Natural killer cell (primary cell): ENCODE measurements at regions not wholly inside any gene's neighbourhood (a gene's known extent, or its start where the extent isn't known, plus 50 kb on each side); places are given as distances from the start of the nearest gene placed in this dataset.

ENCODE experiments used
- ATAC-seq, 3 donors: fragments of 150-1000 bp in 2 of 3; fragments of 200-7000 bp in 1 of 3; cut with Tn5 transposase; 1 replicate in 1 of 3; 2 replicates in 2 of 3; pipeline ENCODE4 v1.10.0; 2021; ENCODE audit warnings: mild to moderate bottlenecking in 2 of 3, moderate library complexity in 2 of 3
- DNase-seq, 2 donors: peaks; one replicate each; pipeline versions ENCODE4 v3.0.0 to v3.0.0-alpha.2; 2013 to 2021; ENCODE audit warnings: mixed read lengths in 1 of 2
- H3K27ac ChIP-seq: one replicate; pipeline ENCODE4 v1.5.1; 2013; ENCODE audit warnings: mild to moderate bottlenecking, low read length
- H3K27me3 ChIP-seq: one replicate; pipeline ENCODE4 v1.6.1; 2013; ENCODE audit warnings: low read length; ENCODE audit not compliant: control insufficient read depth, insufficient read depth
- H3K36me3 ChIP-seq: one replicate; pipeline ENCODE4 v1.6.1; 2013; ENCODE audit warnings: low read length; ENCODE audit not compliant: control insufficient read depth, insufficient read depth
- H3K4me1 ChIP-seq: one replicate; pipeline ENCODE4 v1.6.1; 2013; ENCODE audit warnings: low read length; ENCODE audit not compliant: control insufficient read depth, insufficient read depth
- H3K4me3 ChIP-seq: one replicate; pipeline ENCODE4 v1.5.1; 2013; ENCODE audit warnings: low read length
- H3K9me3 ChIP-seq: one replicate; pipeline ENCODE4 v1.6.1; 2013; ENCODE audit warnings: low read length; ENCODE audit not compliant: control insufficient read depth, insufficient read depth
- H3K27ac Mint-ChIP-seq, 2 donors: one replicate each; pipeline ENCODE4 v1.8.0; 2022; ENCODE audit warnings: mild to moderate bottlenecking in 2 of 2, mixed read lengths in 2 of 2, moderate library complexity in 1 of 2
- H3K27me3 Mint-ChIP-seq, 2 donors: one replicate each; pipeline ENCODE4 v1.8.0; 2022; ENCODE audit warnings: low read depth in 2 of 2, mixed read lengths in 2 of 2
- H3K36me3 Mint-ChIP-seq: one replicate; pipeline ENCODE4 v1.8.0; 2022; ENCODE audit warnings: mixed read lengths
- H3K4me1 Mint-ChIP-seq, 2 donors: one replicate each; pipeline ENCODE4 v1.8.0; 2022; ENCODE audit warnings: mixed read lengths in 2 of 2
- H3K4me3 Mint-ChIP-seq: one replicate; pipeline ENCODE4 v1.8.0; 2022; ENCODE audit warnings: mild to moderate bottlenecking, moderate library complexity, mixed read lengths
- H3K9me3 Mint-ChIP-seq, 2 donors: one replicate each; pipeline ENCODE4 v1.8.0; 2022; ENCODE audit warnings: mixed read lengths in 2 of 2
- WGBS: methylation state at CpG from one replicate; pipeline ENCODE4 v1.1.7; 2013; ENCODE audit warnings: missing lambda C conversion rate; ENCODE audit not compliant: insufficient coverage; 5-methylcytosine and 5-hydroxymethylcytosine counted together
- intact Hi-C: fragments of 100-400 bp; cut with micrococcal nuclease; formaldehyde crosslinking; loops from one replicate; pipeline ENCODE4 v1.14.2; 2022
- TF ChIP-seq, protein P1 (sequence below): fragments of 200-600 bp; IDR thresholded peaks from one replicate; pipeline ENCODE4 v1.8.0; 2022; ENCODE audit warnings: antibody characterized with exemption

GRCh38 chr6:91678679-91679446 is 1092.0 kb upstream of the MAP3K7 start:
- no peak overlapping the region for H3K27ac Mint-ChIP-seq
- no peak for DNase-seq
- H3K4me3 ChIP-seq: no peak overlapping the region
- no peaks in the 10 kb centered on the region for H3K4me1 ChIP-seq
- no peaks in the 10 kb centered on the region for H3K36me3 Mint-ChIP-seq
- H3K27ac ChIP-seq: no peak overlapping the region
- H3K36me3 ChIP-seq: no peaks in the 10 kb centered on the region
- no peaks in the 10 kb centered on the region for H3K27me3 ChIP-seq
- intact Hi-C loops: no loop called here
- no peak for ATAC-seq
- 77% methylated on average over 4 of the region's 5 CpGs for WGBS
- H3K4me3 Mint-ChIP-seq: no peak overlapping the region
- H3K27me3 Mint-ChIP-seq: no peaks in the 10 kb centered on the region
- H3K9me3 ChIP-seq: peaks cover 2% of the 10 kb centered on the region
- TF ChIP-seq, protein P1, sequence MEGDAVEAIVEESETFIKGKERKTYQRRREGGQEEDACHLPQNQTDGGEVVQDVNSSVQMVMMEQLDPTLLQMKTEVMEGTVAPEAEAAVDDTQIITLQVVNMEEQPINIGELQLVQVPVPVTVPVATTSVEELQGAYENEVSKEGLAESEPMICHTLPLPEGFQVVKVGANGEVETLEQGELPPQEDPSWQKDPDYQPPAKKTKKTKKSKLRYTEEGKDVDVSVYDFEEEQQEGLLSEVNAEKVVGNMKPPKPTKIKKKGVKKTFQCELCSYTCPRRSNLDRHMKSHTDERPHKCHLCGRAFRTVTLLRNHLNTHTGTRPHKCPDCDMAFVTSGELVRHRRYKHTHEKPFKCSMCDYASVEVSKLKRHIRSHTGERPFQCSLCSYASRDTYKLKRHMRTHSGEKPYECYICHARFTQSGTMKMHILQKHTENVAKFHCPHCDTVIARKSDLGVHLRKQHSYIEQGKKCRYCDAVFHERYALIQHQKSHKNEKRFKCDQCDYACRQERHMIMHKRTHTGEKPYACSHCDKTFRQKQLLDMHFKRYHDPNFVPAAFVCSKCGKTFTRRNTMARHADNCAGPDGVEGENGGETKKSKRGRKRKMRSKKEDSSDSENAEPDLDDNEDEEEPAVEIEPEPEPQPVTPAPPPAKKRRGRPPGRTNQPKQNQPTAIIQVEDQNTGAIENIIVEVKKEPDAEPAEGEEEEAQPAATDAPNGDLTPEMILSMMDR: no peak
- H3K9me3 Mint-ChIP-seq: peaks cover 4 to 18% of the 10 kb centered on the region in 2 donors
- H3K4me1 Mint-ChIP-seq: no peaks in the 10 kb centered on the region

- Histone ChIP-seq H3K9me3 (no peaks in the 10 kb centered on the region), H3K4me3 (no peak overlapping the region), H3K36me3 (no peaks in the 10 kb centered on the region), H3K4me1 (no peaks in the 10 kb centered on the region), H3K27me3 (no peaks in the 10 kb centered on the region), H3K27ac (no peak overlapping the region)
- Mint-ChIP-seq H3K9me3 (peaks cover 4 to 11% of the 10 kb centered on the region in 2 donors), H3K27ac (no peak overlapping the region), H3K27me3 (no peaks in the 10 kb centered on the region), H3K4me1 (no peaks in the 10 kb centered on the region), H3K4me3 (no peak overlapping the region), H3K36me3 (no peaks in the 10 kb centered on the region)
- ATAC-seq (no peak), DNase-seq (no peak)
- no CpG with 5 or more reads among the region's 1 CpG for WGBS
- intact Hi-C loops: no loop called here
- TF ChIP-seq, protein P1: no peak
Observed at GRCh38 chr6:91672201-91672600, 1085.3 kb upstream of the MAP3K7 start.

- no peak overlapping the region for H3K4me3 Mint-ChIP-seq
- Histone ChIP-seq H3K4me3 (no peak overlapping the region), H3K36me3 (no peaks in the 10 kb centered on the region), H3K4me1 (no peaks in the 10 kb centered on the region), H3K27ac (no peak overlapping the region), H3K27me3 (no peaks in the 10 kb centered on the region), H3K9me3 (no peaks in the 10 kb centered on the region)
- DNase-seq: no peak
- no peaks in the 10 kb centered on the region for H3K36me3 Mint-ChIP-seq
- TF ChIP-seq, protein P1: no peak
- H3K4me1 Mint-ChIP-seq: no peaks in the 10 kb centered on the region
- H3K27me3 Mint-ChIP-seq: no peaks in the 10 kb centered on the region
- H3K27ac Mint-ChIP-seq: no peak overlapping the region
- H3K9me3 Mint-ChIP-seq: peaks cover 4% of the 10 kb centered on the region in 2 donors
- intact Hi-C loops: no loop called here
- WGBS: 84% methylated on average over 2 of the region's 3 CpGs
- no peak for ATAC-seq
Observed at GRCh38 chr6:91669871-91670268, 1083.0 kb upstream of the MAP3K7 start.
